Endodermal cell (in vitro differentiated cells): ENCODE measurements at regions not wholly inside any gene's neighbourhood (a gene's known extent, or its start where the extent isn't known, plus 50 kb on each side); places are given as distances from the start of the nearest gene placed in this dataset.

ENCODE experiments used
- DNase-seq: peaks from one replicate; pipeline ENCODE4 v3.0.0-alpha.2; 2017
- H3K27ac ChIP-seq: 2 replicates; pipeline ENCODE4 v1.5.1; 2013; ENCODE audit warnings: mild to moderate bottlenecking, low read depth, low read length, moderate library complexity
- H3K27me3 ChIP-seq: 2 replicates; pipeline ENCODE4 v1.6.1; 2013; ENCODE audit warnings: mild to moderate bottlenecking, low read length, moderate library complexity; ENCODE audit not compliant: insufficient read depth, control insufficient read depth, poor library complexity, severe bottlenecking
- H3K36me3 ChIP-seq: 2 replicates; pipeline ENCODE4 v1.7.0; 2013; ENCODE audit warnings: mild to moderate bottlenecking, low read length, moderate library complexity; ENCODE audit not compliant: control insufficient read depth, insufficient read depth
- H3K4me1 ChIP-seq: one replicate; pipeline ENCODE4 v1.7.0; 2013; ENCODE audit warnings: low read length; ENCODE audit not compliant: control insufficient read depth, insufficient read depth
- H3K4me3 ChIP-seq: 2 replicates; pipeline ENCODE4 v1.5.1; 2013; ENCODE audit warnings: mild to moderate bottlenecking, low read length, moderate library complexity
- H3K9ac ChIP-seq: 2 replicates; pipeline ENCODE4 v1.6.1; 2013; ENCODE audit warnings: mild to moderate bottlenecking, low read length, moderate library complexity; ENCODE audit not compliant: poor library complexity, severe bottlenecking; ENCODE audit errors: extremely low read depth
- H3K9me3 ChIP-seq: 2 replicates; pipeline ENCODE4 v1.6.1; 2013; ENCODE audit warnings: mild to moderate bottlenecking, low read length, moderate library complexity; ENCODE audit not compliant: control insufficient read depth
- H3K27ac Mint-ChIP-seq: 2 replicates; pipeline ENCODE4 v1.8.0; 2020; ENCODE audit warnings: mixed read lengths
- H3K27me3 Mint-ChIP-seq: 2 replicates; pipeline ENCODE4 v1.8.0; 2021; ENCODE audit warnings: mild to moderate bottlenecking, mixed read lengths; ENCODE audit not compliant: insufficient read depth
- H3K36me3 Mint-ChIP-seq: 2 replicates; pipeline ENCODE4 v1.8.0; 2020; ENCODE audit warnings: low read depth, mixed read lengths
- H3K4me1 Mint-ChIP-seq: 2 replicates; pipeline ENCODE4 v1.8.0; 2020; ENCODE audit warnings: mixed read lengths
- H3K4me3 Mint-ChIP-seq: 2 replicates; pipeline ENCODE4 v1.8.0; 2020; ENCODE audit warnings: mild to moderate bottlenecking, moderate library complexity, mixed read lengths
- H3K9me3 Mint-ChIP-seq: 2 replicates; pipeline ENCODE4 v1.8.0; 2020; ENCODE audit warnings: mild to moderate bottlenecking, mixed read lengths
- CTCF ChIP-seq: fragments of 200-600 bp; sonication (generic); conservative IDR thresholded peaks from 2 replicates; pipeline ENCODE4 v1.5.0; 2021; ENCODE audit warnings: antibody characterized with exemption, mild to moderate bottlenecking
- WGBS, 2 experiments: methylation state at CpG; one replicate each; pipeline versions ENCODE4 v1.1.5 to v1.1.7; 2013; ENCODE audit warnings: missing lambda C conversion rate in 2 of 2, mixed read lengths in 1 of 2; ENCODE audit not compliant: insufficient coverage in 1 of 2, insufficient read length in 1 of 2; 5-methylcytosine and 5-hydroxymethylcytosine counted together

GRCh38 chr19:28126135-28126898 is 1086.6 kb downstream of the UQCRFS1 start:
- H3K27me3 ChIP-seq = no peaks in the 10 kb centered on the region
- no peak overlapping the region for H3K4me3 ChIP-seq
- H3K36me3 Mint-ChIP-seq = no peaks in the 10 kb centered on the region
- WGBS, 2 experiments = 100% methylated on average over 1 of the region's 2 CpGs; no CpG with 5 or more reads in 1 of the 2 experiments
- peaks cover 37% of the 10 kb centered on the region for H3K4me1 Mint-ChIP-seq
- no peak overlapping the region for H3K4me3 Mint-ChIP-seq
- no peaks in the 10 kb centered on the region for H3K36me3 ChIP-seq
- no peak for DNase-seq
- H3K27ac ChIP-seq = no peak overlapping the region
- no peak overlapping the region for H3K9ac ChIP-seq
- peaks cover 12% of the 10 kb centered on the region for H3K4me1 ChIP-seq
- no peak overlapping the region for H3K27ac Mint-ChIP-seq
- peaks cover 10% of the 10 kb centered on the region for H3K9me3 ChIP-seq
- H3K27me3 Mint-ChIP-seq = no peaks in the 10 kb centered on the region
- no peak for TF ChIP-seq CTCF
- H3K9me3 Mint-ChIP-seq = no peaks in the 10 kb centered on the region

GRCh38 chr19:28122734-28123133 is 1090.2 kb downstream of the UQCRFS1 start:
- Mint-ChIP-seq H3K27me3 (no peaks in the 10 kb centered on the region), H3K4me3 (no peak overlapping the region), H3K36me3 (no peaks in the 10 kb centered on the region), H3K4me1 (peaks cover 8% of the 10 kb centered on the region), H3K9me3 (no peaks in the 10 kb centered on the region), H3K27ac (no peak overlapping the region)
- Histone ChIP-seq H3K36me3 (no peaks in the 10 kb centered on the region), H3K9me3 (peaks cover 10% of the 10 kb centered on the region), H3K4me3 (no peak overlapping the region), H3K4me1 (no peaks in the 10 kb centered on the region), H3K9ac (no peak overlapping the region), H3K27me3 (no peaks in the 10 kb centered on the region), H3K27ac (no peak overlapping the region)
- DNase-seq = no peak
- TF ChIP-seq CTCF = no peak
- 96 to 100% methylated on average over 2 to 4 of the region's 5 CpGs for WGBS, 2 experiments

- no peak overlapping the region for H3K4me3 Mint-ChIP-seq
- H3K9me3 Mint-ChIP-seq = no peaks in the 10 kb centered on the region
- Histone ChIP-seq H3K4me3 (no peak overlapping the region), H3K4me1 (no peaks in the 10 kb centered on the region), H3K27me3 (no peaks in the 10 kb centered on the region), H3K9me3 (no peaks in the 10 kb centered on the region), H3K9ac (no peak overlapping the region), H3K27ac (no peak overlapping the region), H3K36me3 (no peaks in the 10 kb centered on the region)
- 64 to 76% methylated on average over 5 of the region's 5 CpGs for WGBS, 2 experiments
- no peak overlapping the region for H3K27ac Mint-ChIP-seq
- no peaks in the 10 kb centered on the region for H3K4me1 Mint-ChIP-seq
- no peak for TF ChIP-seq CTCF
- H3K27me3 Mint-ChIP-seq = no peaks in the 10 kb centered on the region
- no peaks in the 10 kb centered on the region for H3K36me3 Mint-ChIP-seq
- DNase-seq = no peak
These were observed 1094.7 kb downstream of the UQCRFS1 start for GRCh38 chr19:28118235-28118634.
